H9 (cell line): ENCODE measurements at regions not wholly inside any gene's neighbourhood (a gene's known extent, or its start where the extent isn't known, plus 50 kb on each side); places are given as distances from the start of the nearest gene placed in this dataset.

Experiments used
- DNase-seq: peaks from one replicate; pipeline ENCODE4 v3.0.0-alpha.2; 2017
- H2AFZ ChIP-seq: one replicate; pipeline ENCODE4 v1.6.1; 2013; ENCODE audit warnings: mild to moderate bottlenecking, low read length, control low read depth, moderate library complexity
- H2AK5ac ChIP-seq: 2 replicates; pipeline ENCODE4 v1.6.1; 2013; ENCODE audit warnings: low read length, control low read depth, mixed read lengths; ENCODE audit not compliant: insufficient read length
- H2BK120ac ChIP-seq: one replicate; pipeline ENCODE4 v1.6.1; 2013; ENCODE audit warnings: low read depth, mild to moderate bottlenecking, low read length, control low read depth, inconsistent platforms; ENCODE audit not compliant: poor library complexity, severe bottlenecking
- H2BK12ac ChIP-seq: 2 replicates; pipeline ENCODE4 v1.6.1; 2013; ENCODE audit warnings: low read length, control low read depth, mixed read lengths, low read depth; ENCODE audit not compliant: insufficient read length
- H2BK15ac ChIP-seq: 2 replicates; pipeline ENCODE4 v1.6.1; 2013; ENCODE audit warnings: low read depth, low read length, control low read depth
- H2BK20ac ChIP-seq: one replicate; pipeline ENCODE4 v1.6.1; 2013; ENCODE audit warnings: low read depth, mild to moderate bottlenecking, low read length, control low read depth, inconsistent platforms; ENCODE audit not compliant: poor library complexity, severe bottlenecking
- H2BK5ac ChIP-seq: 2 replicates; pipeline ENCODE4 v1.6.1; 2013; ENCODE audit warnings: low read length, control low read depth, mixed read lengths; ENCODE audit not compliant: insufficient read length
- H3K14ac ChIP-seq: 2 replicates; pipeline ENCODE4 v1.6.1; 2013; ENCODE audit warnings: low read length, control low read depth; ENCODE audit not compliant: insufficient read depth
- H3K18ac ChIP-seq: 2 replicates; pipeline ENCODE4 v1.6.1; 2013; ENCODE audit warnings: low read depth, mild to moderate bottlenecking, mixed read lengths, low read length, control low read depth; ENCODE audit not compliant: insufficient read length
- H3K23ac ChIP-seq: 2 replicates; pipeline ENCODE4 v1.6.1; 2013; ENCODE audit warnings: low read length, control low read depth, mixed read lengths, low read depth; ENCODE audit not compliant: insufficient read length
- H3K23me2 ChIP-seq: 2 replicates; pipeline ENCODE4 v1.6.1; 2013; ENCODE audit warnings: low read depth, mild to moderate bottlenecking, mixed read lengths, low read length, control low read depth; ENCODE audit not compliant: insufficient read length, poor library complexity, severe bottlenecking
- H3K27ac ChIP-seq: 2 replicates; pipeline ENCODE4 v1.5.1; 2013; ENCODE audit warnings: low read length, control low read depth, mixed read lengths, low read depth; ENCODE audit not compliant: insufficient read length
- H3K27me3 ChIP-seq: 2 replicates; pipeline ENCODE4 v1.6.1; 2013; ENCODE audit warnings: low read length, control low read depth, inconsistent platforms; ENCODE audit not compliant: insufficient read depth
- H3K4ac ChIP-seq: 2 replicates; pipeline ENCODE4 v1.6.1; 2013; ENCODE audit warnings: low read depth, mild to moderate bottlenecking, control low read depth, inconsistent platforms, low read length, moderate library complexity
- H3K4me1 ChIP-seq: 2 replicates; pipeline ENCODE4 v1.6.1; 2013; ENCODE audit warnings: low read length, control low read depth, inconsistent platforms; ENCODE audit not compliant: insufficient read depth
- H3K4me2 ChIP-seq: 2 replicates; pipeline ENCODE4 v1.6.1; 2013; ENCODE audit warnings: low read length, control low read depth, mixed read lengths; ENCODE audit not compliant: insufficient read length, insufficient read depth
- H3K56ac ChIP-seq: 2 replicates; pipeline ENCODE4 v1.6.1; 2013; ENCODE audit warnings: low read depth, mild to moderate bottlenecking, mixed read lengths, low read length, control low read depth; ENCODE audit not compliant: insufficient read length
- H3K79me1 ChIP-seq: 2 replicates; pipeline ENCODE4 v1.6.1; 2013; ENCODE audit warnings: low read depth, mild to moderate bottlenecking, moderate library complexity, low read length, control low read depth, inconsistent platforms; ENCODE audit not compliant: insufficient read depth, poor library complexity, severe bottlenecking
- H3K79me2 ChIP-seq: 2 replicates; pipeline ENCODE4 v1.6.1; 2013; ENCODE audit warnings: low read length, control low read depth, inconsistent platforms; ENCODE audit not compliant: insufficient read depth
- H3K9ac ChIP-seq: 2 replicates; pipeline ENCODE4 v1.6.1; 2013; ENCODE audit warnings: low read length, control low read depth, mixed read lengths; ENCODE audit not compliant: insufficient read length; ENCODE audit errors: extremely low read depth
- H3K9me3 ChIP-seq: one replicate; pipeline ENCODE4 v1.6.1; 2013; ENCODE audit warnings: low read depth, low read length, inconsistent platforms; ENCODE audit not compliant: control insufficient read depth
- H3T11ph ChIP-seq: one replicate; pipeline ENCODE4 v1.6.1; 2013; ENCODE audit warnings: mild to moderate bottlenecking, low read length, control low read depth, inconsistent platforms
- H4K20me1 ChIP-seq: one replicate; pipeline ENCODE4 v1.6.1; 2013; ENCODE audit not compliant: control insufficient read depth, insufficient read length, insufficient read depth
- H4K5ac ChIP-seq: 2 replicates; pipeline ENCODE4 v1.6.1; 2013; ENCODE audit warnings: low read depth, mild to moderate bottlenecking, mixed read lengths, low read length, control low read depth; ENCODE audit not compliant: insufficient read length
- H4K8ac ChIP-seq: replicated peaks from 2 replicates; pipeline ENCODE4 v1.6.1; 2013; ENCODE audit warnings: low read length, control low read depth, mixed read lengths, low read depth; ENCODE audit not compliant: insufficient read length
- H4K91ac ChIP-seq: 2 replicates; pipeline ENCODE4 v1.6.1; 2013; ENCODE audit warnings: low read depth, mild to moderate bottlenecking, moderate library complexity, mixed read lengths, low read length, control low read depth; ENCODE audit not compliant: insufficient read length
- H3K27ac Mint-ChIP-seq, 3 experiments: 2 replicates in 2 of 3; 3 replicates in 1 of 3; pipeline ENCODE4 v1.8.0; 2020 to 2021; ENCODE audit warnings: mixed read lengths in 3 of 3, mild to moderate bottlenecking in 1 of 3, moderate library complexity in 1 of 3
- H3K27me3 Mint-ChIP-seq: 2 replicates; pipeline ENCODE4 v1.8.0; 2021; ENCODE audit warnings: low read depth, mild to moderate bottlenecking, moderate library complexity, mixed read lengths
- H3K36me3 Mint-ChIP-seq, 3 experiments: 2 replicates in 2 of 3; 3 replicates in 1 of 3; pipeline ENCODE4 v1.8.0; 2020 to 2021; ENCODE audit warnings: low read depth in 3 of 3, mixed read lengths in 3 of 3; ENCODE audit not compliant: insufficient read depth in 1 of 3
- H3K4me1 Mint-ChIP-seq, 2 experiments: 2 replicates each; pipeline ENCODE4 v1.8.0; 2020; ENCODE audit warnings: mixed read lengths in 2 of 2
- H3K4me3 Mint-ChIP-seq, 2 experiments: 2 replicates in 1 of 2; 3 replicates in 1 of 2; pipeline ENCODE4 v1.8.0; 2020 to 2021; ENCODE audit warnings: mild to moderate bottlenecking in 2 of 2, mixed read lengths in 2 of 2, moderate library complexity in 1 of 2
- H3K9me3 Mint-ChIP-seq, 2 experiments: 2 replicates in 1 of 2; 3 replicates in 1 of 2; pipeline ENCODE4 v1.8.0; 2020; ENCODE audit warnings: mild to moderate bottlenecking in 2 of 2, mixed read lengths in 2 of 2, moderate library complexity in 1 of 2
- WGBS: extraction: QIAGEN DNeasy Blood & Tissue Kit; methylation state at CpG from one replicate; pipeline ENCODE4 v1.1.7; 2013; ENCODE audit warnings: missing lambda C conversion rate, low lambda C conversion rate, mixed read lengths; ENCODE audit not compliant: insufficient read length; ENCODE audit errors: extremely low coverage; 5-methylcytosine and 5-hydroxymethylcytosine counted together
- TF ChIP-seq, protein P1 (sequence below): fragments of 200-600 bp; sonication (generic); conservative IDR thresholded peaks from 3 replicates; pipeline ENCODE4 v1.8.0; 2021; ENCODE audit warnings: antibody characterized with exemption, mild to moderate bottlenecking

DNA sequence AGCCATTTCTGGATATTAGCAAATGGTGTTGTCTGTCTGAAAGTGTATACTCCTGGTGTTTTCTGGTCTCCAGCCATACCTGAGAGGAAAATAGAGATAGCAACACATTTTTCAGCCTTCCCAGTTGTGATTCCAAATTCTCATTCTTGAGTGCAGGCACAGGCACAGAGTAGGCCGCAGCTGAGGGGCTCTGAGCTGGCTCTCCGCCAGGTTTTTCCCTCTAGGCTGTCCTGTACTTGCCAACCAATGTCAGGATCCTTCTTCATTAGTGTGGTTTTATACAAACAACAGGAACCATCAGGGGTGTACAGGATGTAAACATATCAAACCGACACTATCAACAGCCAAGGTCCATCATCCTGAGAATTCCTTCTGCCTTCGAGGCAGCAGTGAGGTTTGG lies 1733.6 kb upstream of the CELF4 start:
- Histone ChIP-seq H3K79me2 (no peaks in the 10 kb centered on the region), H2AK5ac (no peak overlapping the region), H3K27me3 (no peaks in the 10 kb centered on the region), H4K91ac (no peak overlapping the region), H2BK20ac (no peak overlapping the region), H3K14ac (no peak overlapping the region), H2BK15ac (no peak overlapping the region), H2BK120ac (no peak overlapping the region), H3K9me3 (no peaks in the 10 kb centered on the region), H4K8ac (no peak overlapping the region), H3K4me2 (no peak overlapping the region), H3K56ac (no peak overlapping the region), H3K23me2 (no peaks in the 10 kb centered on the region), H3K9ac (no peak overlapping the region), H3K4ac (no peak overlapping the region), H3K79me1 (no peaks in the 10 kb centered on the region), H3K18ac (no peak overlapping the region), H2BK12ac (no peak overlapping the region), H4K5ac (no peak overlapping the region), H2BK5ac (no peak overlapping the region), H3K27ac (no peak overlapping the region), H4K20me1 (no peaks in the 10 kb centered on the region), H3K4me1 (peaks cover 3% of the 10 kb centered on the region; the same call in 1 of the 2 replicates), H3K23ac (no peak overlapping the region), H2AFZ (no peak overlapping the region), H3T11ph (no peak overlapping the region)
- no peak for DNase-seq
- no peak overlapping the region for H3K4me3 Mint-ChIP-seq
- H3K4me1 Mint-ChIP-seq = peaks cover 9 to 13% of the 10 kb centered on the region in 2 experiments
- H3K27ac Mint-ChIP-seq = peak overlapping the region in 1 of 3 experiments; percentile 71; a peak in 2 of 7 replicates
- WGBS = no CpG with 5 or more reads among the region's 4 CpGs
- no peaks in the 10 kb centered on the region for H3K27me3 Mint-ChIP-seq
- peaks cover 0 to 5% (median 0%) of the 10 kb centered on the region in 3 experiments; a peak in 3 of 7 replicates for H3K36me3 Mint-ChIP-seq
- TF ChIP-seq, protein P1, sequence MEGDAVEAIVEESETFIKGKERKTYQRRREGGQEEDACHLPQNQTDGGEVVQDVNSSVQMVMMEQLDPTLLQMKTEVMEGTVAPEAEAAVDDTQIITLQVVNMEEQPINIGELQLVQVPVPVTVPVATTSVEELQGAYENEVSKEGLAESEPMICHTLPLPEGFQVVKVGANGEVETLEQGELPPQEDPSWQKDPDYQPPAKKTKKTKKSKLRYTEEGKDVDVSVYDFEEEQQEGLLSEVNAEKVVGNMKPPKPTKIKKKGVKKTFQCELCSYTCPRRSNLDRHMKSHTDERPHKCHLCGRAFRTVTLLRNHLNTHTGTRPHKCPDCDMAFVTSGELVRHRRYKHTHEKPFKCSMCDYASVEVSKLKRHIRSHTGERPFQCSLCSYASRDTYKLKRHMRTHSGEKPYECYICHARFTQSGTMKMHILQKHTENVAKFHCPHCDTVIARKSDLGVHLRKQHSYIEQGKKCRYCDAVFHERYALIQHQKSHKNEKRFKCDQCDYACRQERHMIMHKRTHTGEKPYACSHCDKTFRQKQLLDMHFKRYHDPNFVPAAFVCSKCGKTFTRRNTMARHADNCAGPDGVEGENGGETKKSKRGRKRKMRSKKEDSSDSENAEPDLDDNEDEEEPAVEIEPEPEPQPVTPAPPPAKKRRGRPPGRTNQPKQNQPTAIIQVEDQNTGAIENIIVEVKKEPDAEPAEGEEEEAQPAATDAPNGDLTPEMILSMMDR = no peak
- H3K9me3 Mint-ChIP-seq = no peaks in the 10 kb centered on the region; a peak in 1 of 5 replicates
